ENCODE measurements at regions not wholly inside any gene's neighbourhood (a gene's known extent, or its start where the extent isn't known, plus 50 kb on each side); places are given as distances from the start of the nearest gene placed in this dataset.
"Not testable (repeated sequence)": the region's sequence is repeated elsewhere in the genome, so short reads cannot be mapped to it uniquely, and the experiment has no call there.

- intact Hi-C loops (cut with DNase I) = no loop called here
- Histone ChIP-seq H3K4me3 (no peak overlapping the region), H3K9me3 (peaks cover 7% of the 10 kb centered on the region), H3K4me1 (no peaks in the 10 kb centered on the region), H3K27me3 (no peaks in the 10 kb centered on the region), H3K27ac (no peak overlapping the region), H3K36me3 (no peaks in the 10 kb centered on the region)
- no peak for TF ChIP-seq POLR2AphosphoS5 (IDR thresholded peaks at IDR 0.05; ENCODE audit: insufficient read depth in 1 of 2, low read depth in 1 of 2)
- TF ChIP-seq POLR2A (IDR thresholded peaks at IDR 0.05) = no peak
- no peak for TF ChIP-seq CTCF (IDR thresholded peaks at IDR 0.05)
- DNase-seq (ENCODE audit: extremely low spot score in 2 of 2) = no peak
These were observed 91.7 kb upstream of the SLCO6A1 start for GRCh38 chr5:102590467-102590866.

GRCh38 chr5:102591650-102592049 lies 92.8 kb upstream of the SLCO6A1 start:
- no peaks in the 10 kb centered on the region for H3K36me3 ChIP-seq
- no peaks in the 10 kb centered on the region for H3K27me3 ChIP-seq
- peaks cover 7% of the 10 kb centered on the region for H3K9me3 ChIP-seq
- no peak for DNase-seq (ENCODE audit: extremely low spot score in 2 of 2)
- H3K27ac ChIP-seq = no peak overlapping the region
- H3K4me1 ChIP-seq = no peaks in the 10 kb centered on the region
- H3K4me3 ChIP-seq = no peak overlapping the region
- TF ChIP-seq POLR2A (IDR thresholded peaks at IDR 0.05) (no peak), CTCF (IDR thresholded peaks at IDR 0.05) (no peak), POLR2AphosphoS5 (IDR thresholded peaks at IDR 0.05; ENCODE audit: insufficient read depth in 1 of 2, low read depth in 1 of 2) (no peak)
- intact Hi-C loops (cut with DNase I) = no loop called here

GRCh38 chr5:102592586-102592985 lies 93.8 kb upstream of the SLCO6A1 start:
- H3K4me3 ChIP-seq; intact Hi-C loops (cut with DNase I); H3K27ac ChIP-seq; H3K4me1 ChIP-seq; H3K9me3 ChIP-seq; H3K36me3 ChIP-seq; H3K27me3 ChIP-seq; DNase-seq (ENCODE audit: extremely low spot score in 2 of 2): not testable (repeated sequence)

- Histone ChIP-seq H3K4me3 (no peak overlapping the region), H3K4me1 (no peaks in the 10 kb centered on the region), H3K27ac (no peak overlapping the region), H3K27me3 (no peaks in the 10 kb centered on the region), H3K36me3 (no peaks in the 10 kb centered on the region), H3K9me3 (peaks cover 7% of the 10 kb centered on the region)
- DNase-seq (ENCODE audit: extremely low spot score in 2 of 2) = no peak
- TF ChIP-seq POLR2AphosphoS5 (IDR thresholded peaks at IDR 0.05; ENCODE audit: insufficient read depth in 1 of 2, low read depth in 1 of 2) (no peak), POLR2A (IDR thresholded peaks at IDR 0.05) (no peak), CTCF (IDR thresholded peaks at IDR 0.05) (no peak)
- intact Hi-C loops (cut with DNase I) = no loop called here
These were observed 95.4 kb upstream of the SLCO6A1 start for GRCh38 chr5:102594192-102594591.

GRCh38 chr5:102595332-102595731 lies 96.5 kb upstream of the SLCO6A1 start:
- intact Hi-C loops (cut with DNase I) = no loop called here
- DNase-seq (ENCODE audit: extremely low spot score in 2 of 2) = no peak
- Histone ChIP-seq H3K9me3 (peaks cover 7% of the 10 kb centered on the region), H3K27me3 (no peaks in the 10 kb centered on the region), H3K36me3 (no peaks in the 10 kb centered on the region), H3K27ac (no peak overlapping the region), H3K4me3 (no peak overlapping the region), H3K4me1 (no peaks in the 10 kb centered on the region)
- TF ChIP-seq POLR2A (IDR thresholded peaks at IDR 0.05) (no peak), CTCF (IDR thresholded peaks at IDR 0.05) (no peak), POLR2AphosphoS5 (IDR thresholded peaks at IDR 0.05; ENCODE audit: insufficient read depth in 1 of 2, low read depth in 1 of 2) (no peak)

GRCh38 chr5:102596113-102596512 lies 97.3 kb upstream of the SLCO6A1 start:
- H3K27ac ChIP-seq = no peak overlapping the region
- intact Hi-C loops (cut with DNase I) = no loop called here
- peaks cover 7% of the 10 kb centered on the region for H3K9me3 ChIP-seq
- no peaks in the 10 kb centered on the region for H3K27me3 ChIP-seq
- DNase-seq (ENCODE audit: extremely low spot score in 2 of 2) = no peak
- H3K4me3 ChIP-seq = no peak overlapping the region
- no peak for TF ChIP-seq POLR2A (IDR thresholded peaks at IDR 0.05)
- TF ChIP-seq CTCF (IDR thresholded peaks at IDR 0.05) = no peak
- TF ChIP-seq POLR2AphosphoS5 (IDR thresholded peaks at IDR 0.05; ENCODE audit: insufficient read depth in 1 of 2, low read depth in 1 of 2) = no peak
- H3K4me1 ChIP-seq = no peaks in the 10 kb centered on the region
- no peaks in the 10 kb centered on the region for H3K36me3 ChIP-seq
